ENCODE measurements at regions not wholly inside any gene's neighbourhood (a gene's known extent, or its start where the extent isn't known, plus 50 kb on each side); places are given as distances from the start of the nearest gene placed in this dataset.

GRCh38 chr7:121504482-121504881 is 108.4 kb upstream of the FAM3C start:
- Histone ChIP-seq H3K79me2 (ENCODE audit: insufficient read depth, low read length) (no peaks in the 10 kb centered on the region), H3K9ac (ENCODE audit: low read depth, low read length, poor library complexity, severe bottlenecking) (no peak overlapping the region), H3K27me3 (ENCODE audit: insufficient read depth, low read length, poor library complexity, severe bottlenecking) (no peaks in the 10 kb centered on the region), H3F3A (ENCODE audit: low read depth) (no peaks in the 10 kb centered on the region), H3K9me2 (replicated peaks; ENCODE audit: low read depth, low read length) (no peaks in the 10 kb centered on the region), H3K4me3 (ENCODE audit: low read length, poor library complexity, severe bottlenecking) (no peak overlapping the region), H2AFZ (ENCODE audit: low read length) (no peak overlapping the region), H3K4me2 (ENCODE audit: low read depth, low read length, poor library complexity, severe bottlenecking) (no peak overlapping the region), H3K4me1 (ENCODE audit: insufficient read depth, low read length, poor library complexity, severe bottlenecking) (no peaks in the 10 kb centered on the region), H3K9me3 (ENCODE audit: insufficient read depth, low read depth, low read length) (peaks cover 3% of the 10 kb centered on the region; the same call in 1 of the 2 replicates), H4K20me1 (ENCODE audit: insufficient read depth, low read length, poor library complexity, severe bottlenecking) (no peaks in the 10 kb centered on the region), H3K36me3 (ENCODE audit: insufficient read depth, low read length) (no peaks in the 10 kb centered on the region)
- no peak for TF ChIP-seq EZH2phosphoT487 (IDR thresholded peaks at IDR 0.05; ENCODE audit: borderline replicate concordance)
- TF ChIP-seq, protein P1, sequence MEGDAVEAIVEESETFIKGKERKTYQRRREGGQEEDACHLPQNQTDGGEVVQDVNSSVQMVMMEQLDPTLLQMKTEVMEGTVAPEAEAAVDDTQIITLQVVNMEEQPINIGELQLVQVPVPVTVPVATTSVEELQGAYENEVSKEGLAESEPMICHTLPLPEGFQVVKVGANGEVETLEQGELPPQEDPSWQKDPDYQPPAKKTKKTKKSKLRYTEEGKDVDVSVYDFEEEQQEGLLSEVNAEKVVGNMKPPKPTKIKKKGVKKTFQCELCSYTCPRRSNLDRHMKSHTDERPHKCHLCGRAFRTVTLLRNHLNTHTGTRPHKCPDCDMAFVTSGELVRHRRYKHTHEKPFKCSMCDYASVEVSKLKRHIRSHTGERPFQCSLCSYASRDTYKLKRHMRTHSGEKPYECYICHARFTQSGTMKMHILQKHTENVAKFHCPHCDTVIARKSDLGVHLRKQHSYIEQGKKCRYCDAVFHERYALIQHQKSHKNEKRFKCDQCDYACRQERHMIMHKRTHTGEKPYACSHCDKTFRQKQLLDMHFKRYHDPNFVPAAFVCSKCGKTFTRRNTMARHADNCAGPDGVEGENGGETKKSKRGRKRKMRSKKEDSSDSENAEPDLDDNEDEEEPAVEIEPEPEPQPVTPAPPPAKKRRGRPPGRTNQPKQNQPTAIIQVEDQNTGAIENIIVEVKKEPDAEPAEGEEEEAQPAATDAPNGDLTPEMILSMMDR (conservative IDR thresholded peaks at IDR 0.05; ENCODE audit: low read length) = no peak

GRCh38 chr7:121503730-121504129 is 107.6 kb upstream of the FAM3C start:
- TF ChIP-seq, protein P1 (conservative IDR thresholded peaks at IDR 0.05; ENCODE audit: low read length) = no peak
- TF ChIP-seq EZH2phosphoT487 (IDR thresholded peaks at IDR 0.05; ENCODE audit: borderline replicate concordance) = no peak

DNA sequence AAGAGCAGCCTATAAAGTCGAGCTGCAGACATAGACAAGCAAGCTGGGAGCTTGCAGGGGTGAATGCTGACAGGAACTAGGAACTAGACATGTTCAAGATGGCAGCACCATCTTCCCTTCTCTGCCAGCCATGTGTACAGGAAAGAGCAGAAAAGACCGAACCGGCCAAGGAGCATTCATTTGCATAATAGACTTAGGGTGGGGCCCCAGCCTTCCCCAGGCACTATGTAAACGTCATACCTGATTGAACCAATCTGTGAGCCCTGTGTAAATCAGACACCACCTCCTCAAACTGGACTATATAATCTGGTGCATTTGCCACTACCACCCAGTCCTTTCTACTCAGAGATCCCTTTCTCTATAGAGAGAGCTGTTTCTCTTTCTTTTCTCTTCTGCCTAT is 106.9 kb upstream of the FAM3C start:
- no peaks in the 10 kb centered on the region for H4K20me1 ChIP-seq (ENCODE audit: insufficient read depth, low read length, poor library complexity, severe bottlenecking)
- H3K9ac ChIP-seq (ENCODE audit: low read depth, low read length, poor library complexity, severe bottlenecking) = no peak overlapping the region
- TF ChIP-seq, protein P1 (conservative IDR thresholded peaks at IDR 0.05; ENCODE audit: low read length) = no peak
- TF ChIP-seq EZH2phosphoT487 (IDR thresholded peaks at IDR 0.05; ENCODE audit: borderline replicate concordance) = no peak
- H3K9me3 ChIP-seq (ENCODE audit: insufficient read depth, low read depth, low read length) = no peaks in the 10 kb centered on the region; the same call in 1 of the 2 replicates
- no peaks in the 10 kb centered on the region for H3K79me2 ChIP-seq (ENCODE audit: insufficient read depth, low read length)
- H2AFZ ChIP-seq (ENCODE audit: low read length) = no peak overlapping the region
- no peaks in the 10 kb centered on the region for H3K9me2 ChIP-seq (replicated peaks; ENCODE audit: low read depth, low read length)
- no peaks in the 10 kb centered on the region for H3K27me3 ChIP-seq (ENCODE audit: insufficient read depth, low read length, poor library complexity, severe bottlenecking)
- no peaks in the 10 kb centered on the region for H3K4me1 ChIP-seq (ENCODE audit: insufficient read depth, low read length, poor library complexity, severe bottlenecking)
- no peaks in the 10 kb centered on the region for H3F3A ChIP-seq (ENCODE audit: low read depth)
- H3K4me2 ChIP-seq (ENCODE audit: low read depth, low read length, poor library complexity, severe bottlenecking) = no peak overlapping the region
- H3K4me3 ChIP-seq (ENCODE audit: low read length, poor library complexity, severe bottlenecking) = no peak overlapping the region
- H3K36me3 ChIP-seq (ENCODE audit: insufficient read depth, low read length) = no peaks in the 10 kb centered on the region

More at GRCh38 chr7:121503730-121504129, 107.6 kb upstream of the FAM3C start:
- no peak overlapping the region for H3K4me2 ChIP-seq (ENCODE audit: low read depth, low read length, poor library complexity, severe bottlenecking)
- no peaks in the 10 kb centered on the region for H3K27me3 ChIP-seq (ENCODE audit: insufficient read depth, low read length, poor library complexity, severe bottlenecking)
- no peak overlapping the region for H3K9ac ChIP-seq (ENCODE audit: low read depth, low read length, poor library complexity, severe bottlenecking)
- H3K9me2 ChIP-seq (replicated peaks; ENCODE audit: low read depth, low read length) = no peaks in the 10 kb centered on the region
- H3F3A ChIP-seq (ENCODE audit: low read depth) = no peaks in the 10 kb centered on the region
- H3K36me3 ChIP-seq (ENCODE audit: insufficient read depth, low read length) = no peaks in the 10 kb centered on the region
- no peaks in the 10 kb centered on the region for H4K20me1 ChIP-seq (ENCODE audit: insufficient read depth, low read length, poor library complexity, severe bottlenecking)
- H3K79me2 ChIP-seq (ENCODE audit: insufficient read depth, low read length) = no peaks in the 10 kb centered on the region
- H3K9me3 ChIP-seq (ENCODE audit: insufficient read depth, low read depth, low read length) = no peaks in the 10 kb centered on the region; the same call in 1 of the 2 replicates
- H3K4me3 ChIP-seq (ENCODE audit: low read length, poor library complexity, severe bottlenecking) = no peak overlapping the region
- no peaks in the 10 kb centered on the region for H3K4me1 ChIP-seq (ENCODE audit: insufficient read depth, low read length, poor library complexity, severe bottlenecking)
- H2AFZ ChIP-seq (ENCODE audit: low read length) = no peak overlapping the region

Data from Loucy (cell line).